ENCODE measurements at regions not wholly inside any gene's neighbourhood (a gene's known extent, or its start where the extent isn't known, plus 50 kb on each side); places are given as distances from the start of the nearest gene placed in this dataset.

- no peak for TF ChIP-seq POLR2A (IDR thresholded peaks at IDR 0.05)
- TF ChIP-seq CTCF (IDR thresholded peaks at IDR 0.05), result no peak
Measured at GRCh38 chr17:6930749-6931148, 65.1 kb upstream of the ALOX12 start.

Measured in breast epithelium (tissue), 3 donors.